HUES6 (cell line): ENCODE measurements at regions not wholly inside any gene's neighbourhood (a gene's known extent, or its start where the extent isn't known, plus 50 kb on each side); places are given as distances from the start of the nearest gene placed in this dataset.

Experiments
- H3K27ac ChIP-seq: 2 replicates; pipeline ENCODE4 v1.7.0; 2013; ENCODE audit warnings: low read depth, mild to moderate bottlenecking, low read length, inconsistent platforms
- H3K27me3 ChIP-seq: 2 replicates; pipeline ENCODE4 v1.6.1; 2013; ENCODE audit warnings: low read length; ENCODE audit not compliant: control insufficient read depth, insufficient read depth
- H3K36me3 ChIP-seq: 2 replicates; pipeline ENCODE4 v1.6.1; 2013; ENCODE audit warnings: low read length; ENCODE audit not compliant: control insufficient read depth, insufficient read depth
- H3K4me1 ChIP-seq: 2 replicates; pipeline ENCODE4 v1.6.1; 2013; ENCODE audit warnings: low read length; ENCODE audit not compliant: control insufficient read depth, insufficient read depth
- H3K4me3 ChIP-seq: 2 replicates; pipeline ENCODE4 v1.5.1; 2013; ENCODE audit warnings: low read depth, low read length
- H3K9ac ChIP-seq: one replicate; pipeline ENCODE4 v1.6.1; 2013; ENCODE audit warnings: mild to moderate bottlenecking, low read length
- H3K9me3 ChIP-seq: 2 replicates; pipeline ENCODE4 v1.6.1; 2013; ENCODE audit warnings: low read depth, low read length; ENCODE audit not compliant: control insufficient read depth, insufficient read depth

DNA sequence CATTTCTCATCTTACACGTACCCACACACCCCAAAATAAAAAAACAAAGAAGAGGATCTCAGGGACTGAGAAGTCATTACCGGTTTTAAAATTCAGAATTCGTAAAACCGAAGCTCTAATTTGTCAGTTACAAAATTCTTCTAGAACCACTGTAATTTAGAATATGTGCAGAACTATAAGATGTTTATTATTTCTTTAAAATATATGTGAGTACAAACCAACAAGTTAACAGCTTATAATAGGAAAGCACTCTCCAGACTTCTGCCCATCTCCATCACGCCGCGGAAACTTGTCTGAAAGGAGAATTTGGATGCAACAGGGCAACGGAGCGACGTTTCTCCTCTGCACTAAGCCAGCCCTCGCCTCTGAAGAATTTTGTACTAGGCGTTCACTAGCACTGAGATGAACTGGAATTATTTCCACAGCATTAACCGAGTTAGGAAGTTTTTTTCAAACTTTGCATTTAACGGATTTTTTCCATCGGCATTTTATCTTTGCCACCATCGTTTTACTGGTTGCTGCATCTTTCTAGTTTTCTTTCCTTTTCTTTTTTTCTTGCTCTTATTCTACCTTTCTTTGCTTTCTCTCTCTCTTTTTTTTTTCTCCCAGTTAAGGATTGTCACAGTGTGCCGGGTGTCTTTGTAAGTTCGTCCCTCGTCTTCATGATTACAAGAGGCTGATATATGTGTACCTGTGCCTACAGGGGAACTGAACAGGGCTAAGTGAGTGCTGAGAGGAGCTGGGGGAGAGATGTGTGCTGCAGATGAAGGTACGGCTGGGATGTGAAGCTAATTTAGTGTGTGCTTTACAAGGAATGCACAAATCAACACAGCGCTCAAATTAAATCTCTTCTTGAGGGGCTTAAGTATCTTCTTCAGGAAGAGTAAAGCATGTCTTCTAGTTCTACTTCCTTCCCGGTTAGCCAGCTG is 295.9 kb upstream of the NFE2L3 start:
- peak overlapping the region; percentile 89 for H3K9ac ChIP-seq
- peak overlapping the region; percentile 84; the same call in 1 of the 2 replicates for H3K27ac ChIP-seq
- no peaks in the 10 kb centered on the region for H3K36me3 ChIP-seq
- H3K4me1 ChIP-seq: peaks cover 53% of the 10 kb centered on the region
- H3K4me3 ChIP-seq: peak overlapping the region; percentile 78
- H3K9me3 ChIP-seq: no peaks in the 10 kb centered on the region
- H3K27me3 ChIP-seq: peaks cover 68% of the 10 kb centered on the region

DNA sequence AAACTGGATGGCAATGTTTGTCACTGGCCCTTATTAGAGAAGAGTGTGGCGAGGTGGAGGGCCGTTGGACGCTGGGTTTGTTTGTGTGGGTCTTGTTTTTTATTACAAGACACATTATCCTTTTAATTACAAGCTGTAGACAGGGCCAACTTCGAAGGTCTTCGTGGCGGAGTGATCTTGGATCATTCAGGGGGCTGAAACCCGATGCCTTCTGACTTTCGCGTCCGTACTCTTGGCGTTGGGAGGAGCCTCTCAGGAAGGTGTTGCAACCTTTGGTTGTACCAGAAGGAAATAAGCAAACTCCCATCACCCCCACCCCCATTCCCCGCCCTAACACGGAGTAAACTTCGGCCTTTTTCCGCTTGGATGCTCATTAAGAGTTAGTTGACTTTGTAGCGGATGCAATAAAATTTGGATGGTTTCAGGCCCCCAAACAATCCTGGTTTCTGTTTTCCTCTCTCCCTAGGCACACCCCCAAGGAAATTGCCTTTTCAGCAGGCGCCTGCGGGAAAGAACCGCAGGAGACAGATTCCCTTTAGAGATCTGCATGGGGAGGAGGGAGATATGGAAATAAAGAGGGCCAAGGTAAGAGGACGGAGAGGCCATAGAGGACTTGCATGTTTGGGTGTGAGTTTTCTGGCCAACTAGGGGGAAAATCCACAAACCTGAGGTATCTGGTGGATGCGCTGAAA is 294.5 kb upstream of the NFE2L3 start:
- Histone ChIP-seq H3K27me3 (peaks cover 68% of the 10 kb centered on the region), H3K36me3 (no peaks in the 10 kb centered on the region), H3K9me3 (no peaks in the 10 kb centered on the region), H3K9ac (peak overlapping the region; percentile 91), H3K27ac (peak overlapping the region; percentile 92; the same call in 1 of the 2 replicates), H3K4me3 (peak overlapping the region; percentile 78), H3K4me1 (peaks cover 50% of the 10 kb centered on the region)

- Histone ChIP-seq H3K36me3 (no peaks in the 10 kb centered on the region), H3K4me3 (peak overlapping the region; percentile 78), H3K27ac (peak overlapping the region; percentile 54; the same call in 1 of the 2 replicates), H3K27me3 (peaks cover 62% of the 10 kb centered on the region), H3K4me1 (peaks cover 50% of the 10 kb centered on the region), H3K9ac (peak overlapping the region; percentile 77), H3K9me3 (no peaks in the 10 kb centered on the region)
Observed at GRCh38 chr7:25858200-25858524, 293.8 kb upstream of the NFE2L3 start.

DNA sequence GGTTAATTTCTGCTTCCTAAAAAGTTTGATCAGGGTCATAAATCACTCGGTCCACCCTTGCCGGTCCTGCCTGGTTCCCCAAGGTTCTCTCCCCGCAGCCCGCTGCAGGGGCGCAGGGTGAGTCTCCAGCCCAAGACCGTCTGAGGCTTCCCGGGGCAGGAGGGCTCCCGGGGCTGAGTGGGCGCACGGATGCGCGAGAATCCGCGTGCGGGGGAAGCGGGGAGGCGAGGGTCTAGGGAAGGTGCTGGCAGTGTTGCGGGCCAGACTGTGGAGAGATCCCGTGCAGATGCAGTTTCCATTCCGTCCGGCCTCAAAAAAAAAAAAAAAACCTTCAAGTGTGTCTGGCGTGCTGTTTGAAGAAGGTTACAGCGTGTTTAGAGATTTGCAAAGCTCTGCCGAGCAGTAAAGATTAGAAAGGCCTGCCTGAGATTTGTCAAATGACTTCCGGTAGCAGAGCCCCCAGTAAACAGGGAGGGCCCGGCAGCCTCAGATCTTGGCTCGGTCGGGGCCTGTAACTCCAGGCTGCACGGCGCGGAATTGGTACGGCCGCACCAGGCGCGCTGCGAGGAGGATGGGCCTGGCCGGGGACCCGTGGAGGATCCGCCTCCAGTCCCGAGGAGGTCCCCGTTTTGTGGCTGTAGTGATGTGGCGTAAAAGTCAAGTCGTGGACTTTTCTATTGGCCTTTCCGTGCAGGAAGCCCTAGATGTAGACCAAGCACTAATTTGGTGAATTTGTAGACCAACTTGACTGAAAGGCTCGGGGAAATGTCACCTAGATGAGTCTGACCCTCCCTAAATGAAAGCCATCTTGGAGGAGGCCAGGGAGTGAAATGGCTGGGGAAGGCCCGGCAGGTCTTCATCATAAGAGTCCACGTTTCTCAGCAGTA is 293.2 kb upstream of the NFE2L3 start:
- H3K27ac ChIP-seq: peak overlapping the region; percentile 54; the same call in 1 of the 2 replicates
- H3K27me3 ChIP-seq: peaks cover 61% of the 10 kb centered on the region
- H3K4me3 ChIP-seq: peak overlapping the region; percentile 78
- H3K4me1 ChIP-seq: peaks cover 52% of the 10 kb centered on the region
- H3K36me3 ChIP-seq: no peaks in the 10 kb centered on the region
- no peaks in the 10 kb centered on the region for H3K9me3 ChIP-seq
- H3K9ac ChIP-seq: peak overlapping the region; percentile 77

DNA sequence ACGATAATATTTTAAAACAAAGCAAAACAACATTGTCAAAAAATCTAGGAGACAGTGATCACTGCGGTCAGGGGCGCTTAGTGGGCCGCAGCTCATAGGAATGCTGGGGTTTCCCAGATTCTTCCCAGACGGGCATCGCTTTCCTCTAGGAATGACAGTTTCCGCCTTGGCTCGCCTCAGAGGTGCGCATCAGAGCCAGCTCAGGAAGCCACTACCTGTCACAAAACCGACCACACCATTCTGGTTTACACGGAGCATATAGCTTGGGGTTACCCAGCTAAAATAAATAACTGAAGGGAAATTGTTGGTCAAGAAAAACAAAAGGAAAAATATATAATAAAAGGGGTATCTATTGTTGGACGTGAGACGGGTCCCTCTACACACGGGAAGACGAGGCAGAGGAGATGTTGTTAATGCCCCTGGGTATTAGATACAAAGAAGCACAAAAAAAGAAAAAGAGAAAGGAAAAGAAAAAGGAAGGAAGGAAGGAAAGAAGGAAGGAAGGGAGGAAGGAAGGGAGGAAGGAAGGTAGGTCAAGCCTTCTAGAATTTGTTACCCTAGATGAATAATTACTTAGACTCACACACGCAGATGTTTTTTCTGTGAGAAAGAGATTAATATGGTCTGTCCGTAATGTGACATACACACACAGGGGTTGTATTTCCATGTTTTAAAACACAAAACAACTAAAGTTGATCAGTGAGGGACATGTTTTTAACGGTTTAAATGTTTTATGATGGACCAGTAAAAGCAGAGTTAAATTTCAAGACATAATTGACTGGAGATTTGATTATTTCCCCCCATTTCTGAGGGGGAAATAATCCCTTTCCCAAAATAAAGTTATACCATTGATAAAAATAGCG is 292.4 kb upstream of the NFE2L3 start:
- Histone ChIP-seq H3K4me1 (peaks cover 48% of the 10 kb centered on the region), H3K27me3 (peaks cover 57% of the 10 kb centered on the region)

GRCh38 chr7:25860275-25861163 is 291.5 kb upstream of the NFE2L3 start:
- peak overlapping the region; percentile 44 for H3K4me3 ChIP-seq
- peaks cover 61% of the 10 kb centered on the region for H3K27me3 ChIP-seq
- H3K4me1 ChIP-seq: peaks cover 54% of the 10 kb centered on the region
- H3K27ac ChIP-seq: no peak overlapping the region
- H3K36me3 ChIP-seq: no peaks in the 10 kb centered on the region
- H3K9me3 ChIP-seq: no peaks in the 10 kb centered on the region
- H3K9ac ChIP-seq: peak overlapping the region; percentile 40

More for the DNA sequence above, 292.4 kb upstream of the NFE2L3 start:
- peak overlapping the region; percentile 78 for H3K4me3 ChIP-seq
- H3K36me3 ChIP-seq: no peaks in the 10 kb centered on the region
- no peak overlapping the region for H3K9ac ChIP-seq
- peak overlapping the region; percentile 54; the same call in 1 of the 2 replicates for H3K27ac ChIP-seq
- H3K9me3 ChIP-seq: no peaks in the 10 kb centered on the region

DNA sequence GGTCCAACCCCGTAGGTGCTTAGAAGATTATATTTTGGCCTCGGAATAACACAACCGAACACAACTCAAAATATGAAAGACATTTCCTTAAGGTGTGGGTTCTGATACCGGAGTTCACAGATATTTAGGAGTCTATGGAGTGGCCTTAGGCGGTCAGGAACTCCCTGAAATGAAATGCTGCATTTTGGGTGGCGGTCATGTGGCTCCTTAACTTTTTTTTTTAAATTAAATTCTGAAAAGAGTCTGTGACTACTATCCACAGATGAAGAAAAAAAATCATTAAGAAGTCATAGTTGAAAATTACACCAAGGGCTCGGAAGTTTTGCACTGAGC is 290.9 kb upstream of the NFE2L3 start:
- peaks cover 56% of the 10 kb centered on the region for H3K27me3 ChIP-seq
- no peaks in the 10 kb centered on the region for H3K9me3 ChIP-seq
- no peaks in the 10 kb centered on the region for H3K36me3 ChIP-seq
- H3K27ac ChIP-seq: no peak overlapping the region
- H3K9ac ChIP-seq: peak overlapping the region; percentile 40
- H3K4me3 ChIP-seq: peak overlapping the region; percentile 48; the same call in 1 of the 2 replicates
- H3K4me1 ChIP-seq: peaks cover 60% of the 10 kb centered on the region

DNA sequence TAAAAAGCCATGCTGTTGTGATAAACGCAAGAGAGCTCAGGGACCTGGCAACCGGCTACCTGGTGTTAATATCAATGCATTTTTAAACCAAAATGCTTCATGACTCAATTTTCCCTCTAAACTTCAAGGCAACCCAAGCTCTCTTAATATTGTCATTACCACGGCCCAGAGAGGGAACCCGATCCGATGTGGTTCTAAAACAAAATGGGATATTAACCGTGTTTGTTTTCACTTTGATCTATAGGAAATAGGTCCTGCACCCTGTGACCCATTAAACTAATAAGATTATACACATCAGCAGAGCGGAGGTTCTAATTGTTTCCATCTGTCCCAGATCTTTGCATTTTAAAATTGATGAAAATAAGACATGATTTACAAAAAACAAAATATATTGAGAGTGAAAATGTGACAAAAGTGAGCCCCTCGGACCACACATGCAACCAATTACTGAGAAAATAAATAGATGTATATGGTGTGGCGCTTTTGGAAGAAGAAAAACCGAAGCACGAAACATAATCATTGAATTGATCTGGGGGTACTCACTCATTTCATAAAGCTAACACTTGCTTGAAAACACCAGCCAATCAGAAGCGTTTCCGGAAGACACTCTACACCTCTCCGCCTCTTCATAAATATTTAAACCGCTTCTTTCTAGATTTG is 290.3 kb upstream of the NFE2L3 start:
- no peaks in the 10 kb centered on the region for H3K36me3 ChIP-seq
- H3K9me3 ChIP-seq: no peaks in the 10 kb centered on the region
- peak overlapping the region; percentile 48; the same call in 1 of the 2 replicates for H3K4me3 ChIP-seq
- peaks cover 63% of the 10 kb centered on the region for H3K4me1 ChIP-seq
- no peak overlapping the region for H3K9ac ChIP-seq
- peak overlapping the region; percentile 7; the same call in 1 of the 2 replicates for H3K27ac ChIP-seq
- peaks cover 56% of the 10 kb centered on the region for H3K27me3 ChIP-seq
